A549 (cell line): ENCODE measurements at regions not wholly inside any gene's neighbourhood (a gene's known extent, or its start where the extent isn't known, plus 50 kb on each side); places are given as distances from the start of the nearest gene placed in this dataset.

Experiments used
- ATAC-seq, 2 experiments: fragments of 200-7000 bp in 1 of 2; fragments of >200 bp in 1 of 2; cut with Nextera tagmentation in 1 of 2; cut with Tn5 transposase in 1 of 2; 3 replicates each; pipeline versions ENCODE4 v1.8.0 to v1.9.1; 2018 to 2020; ENCODE audit warnings: mild to moderate bottlenecking in 1 of 2, moderate library complexity in 1 of 2
- CTCF ChIA-PET: fragments of 300-600 bp; sonication (Branson Sonifier 250); formaldehyde crosslinking; extraction: SDS; loops from one replicate; lab custom pipeline; 2021; ENCODE audit warnings: antibody characterized with exemption, inconsistent platforms; lab: Yijun Ruan, JAX
- POLR2A ChIA-PET: fragments of 350-600 bp; formaldehyde crosslinking; extraction: SDS; loops from one replicate; lab custom pipeline; 2021; ENCODE audit warnings: antibody characterized with exemption, inconsistent platforms; lab: Yijun Ruan, JAX
- DNase-seq, 2 experiments: peaks; one replicate each; pipeline versions ENCODE4 v3.0.0 to v3.0.0-alpha.2; 2011 to 2016; ENCODE audit warnings: low read depth in 1 of 2, low spot score in 1 of 2
- FAIRE-seq: peaks from 2 replicates; lab custom pipeline; 2011; peaks lifted over from hg19 to GRCh38; lab: Jason Lieb, UNC
- H3K27ac ChIP-seq, 2 experiments: fragments of >200 bp; sonication (Bioruptor Twin); formaldehyde crosslinking; 3 replicates each; pipeline ENCODE4 v1.5.1; 2016 to 2017
- H3K4me1 ChIP-seq: fragments of >200 bp; sonication (Bioruptor Twin); formaldehyde crosslinking; 3 replicates; pipeline ENCODE4 v1.6.1; 2016
- H3K4me2 ChIP-seq: fragments of >200 bp; sonication (Bioruptor Twin); formaldehyde crosslinking; 3 replicates; pipeline ENCODE4 v1.6.1; 2016
- H3K4me3 ChIP-seq: fragments of >200 bp; sonication (Bioruptor Twin); formaldehyde crosslinking; 3 replicates; pipeline ENCODE4 v1.5.1; 2016
- H3K9me3 ChIP-seq: fragments of >200 bp; sonication (Bioruptor Twin); formaldehyde crosslinking; 3 replicates; pipeline ENCODE4 v1.6.1; 2016
- CBX2 ChIP-seq: fragments of 200-600 bp; sonication (generic); IDR thresholded peaks from 2 replicates; pipeline ENCODE4 v1.6.1; 2016; ENCODE audit warnings: low read depth, mild to moderate bottlenecking, borderline replicate concordance
- CBX8 ChIP-seq: fragments of 200-600 bp; sonication (generic); IDR thresholded peaks from 2 replicates; pipeline ENCODE4 v1.6.1; 2016
- CHD2 ChIP-seq: fragments of 150-350 bp; IDR thresholded peaks from 2 replicates; pipeline ENCODE4 v1.6.1; 2014; ENCODE audit warnings: low read length; ENCODE audit not compliant: partially characterized antibody
- CHD4 ChIP-seq: fragments of 200-600 bp; sonication (generic); IDR thresholded peaks from 2 replicates; pipeline ENCODE4 v1.6.1; 2016; ENCODE audit warnings: antibody characterized with exemption, mild to moderate bottlenecking, borderline replicate concordance
- EHF ChIP-seq: fragments of 250-450 bp; sonication (Bioruptor Pico); IDR thresholded peaks from 2 replicates; pipeline ENCODE4 v1.5.0; 2020; ENCODE audit warnings: mild to moderate bottlenecking
- FOSL2 ChIP-seq, 2 experiments: fragments of 450-650 bp in 1 of 2; fragments of >200 bp in 1 of 2; sonication (Bioruptor Twin) in 1 of 2; formaldehyde crosslinking; IDR thresholded peaks; 2 replicates each; pipeline versions ENCODE4 v1.5.0 to v1.6.1; 2016 to 2020; ENCODE audit warnings: mild to moderate bottlenecking in 1 of 2, moderate library complexity in 1 of 2
- FOXS1 ChIP-seq: fragments of 250-450 bp; sonication (Bioruptor Pico); IDR thresholded peaks from 2 replicates; pipeline ENCODE4 v1.5.0; 2020; ENCODE audit warnings: mild to moderate bottlenecking, moderate library complexity
- HOXB13 ChIP-seq: fragments of 250-450 bp; sonication (Bioruptor Pico); IDR thresholded peaks from 2 replicates; pipeline ENCODE4 v1.5.0; 2020; ENCODE audit warnings: low read depth, mild to moderate bottlenecking, moderate library complexity
- MAFK ChIP-seq: fragments of 450-650 bp; IDR thresholded peaks from 2 replicates; pipeline ENCODE4 v1.6.1; 2014; ENCODE audit not compliant: partially characterized antibody
- MYC ChIP-seq: IDR thresholded peaks from 2 replicates; pipeline ENCODE4 v1.6.1; 2012; ENCODE audit warnings: mild to moderate bottlenecking, inconsistent platforms, low read length, improper control_type of control experiment, borderline replicate concordance
- NPAS2 ChIP-seq: fragments of 250-450 bp; sonication (Bioruptor Pico); IDR thresholded peaks from 2 replicates; pipeline ENCODE4 v1.8.0; 2022; ENCODE audit warnings: mild to moderate bottlenecking, moderate library complexity, borderline replicate concordance
- PHF8 ChIP-seq: fragments of 200-600 bp; sonication (generic); IDR thresholded peaks from 2 replicates; pipeline ENCODE4 v1.6.1; 2016; ENCODE audit warnings: low read depth, mild to moderate bottlenecking, antibody characterized with exemption, moderate library complexity, borderline replicate concordance
- RCOR1 ChIP-seq: fragments of 150-350 bp; IDR thresholded peaks from 2 replicates; pipeline ENCODE4 v1.6.1; 2014; ENCODE audit warnings: antibody characterized with exemption, low read length, low read depth
- RNF2 ChIP-seq: fragments of 200-600 bp; sonication (generic); IDR thresholded peaks from 2 replicates; pipeline ENCODE4 v1.6.1; 2016; ENCODE audit warnings: low read depth, mild to moderate bottlenecking, antibody characterized with exemption, moderate library complexity, borderline replicate concordance
- SMC3 ChIP-seq: fragments of >200 bp; sonication (Bioruptor Twin); formaldehyde crosslinking; IDR thresholded peaks from 3 replicates; pipeline ENCODE4 v1.6.1; 2018; ENCODE audit warnings: inconsistent platforms
- SREBF2 ChIP-seq: fragments of 450-650 bp; IDR thresholded peaks from 2 replicates; pipeline ENCODE4 v1.6.1; 2014; ENCODE audit warnings: mild to moderate bottlenecking, moderate library complexity
- TP53 ChIP-seq: fragments of 250-450 bp; sonication (Bioruptor Pico); IDR thresholded peaks from 2 replicates; pipeline ENCODE4 v1.5.0; 2021; ENCODE audit warnings: mild to moderate bottlenecking, moderate library complexity
- ZFP36 ChIP-seq: fragments of 450-650 bp; IDR thresholded peaks from 2 replicates; pipeline ENCODE4 v1.6.1; 2014; ENCODE audit warnings: borderline replicate concordance; ENCODE audit not compliant: partially characterized antibody
- ZSCAN20 ChIP-seq: fragments of 250-450 bp; sonication (Bioruptor Pico); IDR thresholded peaks from 2 replicates; pipeline ENCODE4 v1.8.0; 2022; ENCODE audit warnings: mild to moderate bottlenecking, moderate library complexity
- WGBS: methylation state at CpG from one replicate; pipeline ENCODE4 v1.1.6; 2017; ENCODE audit errors: missing lambda C conversion rate; 5-methylcytosine and 5-hydroxymethylcytosine counted together
- TF ChIP-seq, protein P1 (sequence below): IDR thresholded peaks from 2 replicates; pipeline ENCODE4 v1.6.1; 2012
- TF ChIP-seq, protein P2 (sequence below): fragments of 250-450 bp; sonication (Bioruptor Pico); IDR thresholded peaks from 2 replicates; pipeline ENCODE4 v1.5.0; 2021; ENCODE audit warnings: mild to moderate bottlenecking, moderate library complexity, borderline replicate concordance
- TF ChIP-seq, protein P3 (sequence below): IDR thresholded peaks from 2 replicates; pipeline ENCODE4 v1.6.1; 2012
- TF ChIP-seq, protein P4 (sequence below): fragments of 250-450 bp; sonication (Bioruptor Pico); IDR thresholded peaks from 2 replicates; pipeline ENCODE4 v1.5.0; 2020; ENCODE audit warnings: low read depth, mild to moderate bottlenecking, moderate library complexity
- TF ChIP-seq, protein P5 (sequence below): fragments of 200-600 bp; sonication (generic); IDR thresholded peaks from 2 replicates; pipeline ENCODE4 v1.6.1; 2016; ENCODE audit warnings: antibody characterized with exemption, mild to moderate bottlenecking, moderate library complexity

DNA sequence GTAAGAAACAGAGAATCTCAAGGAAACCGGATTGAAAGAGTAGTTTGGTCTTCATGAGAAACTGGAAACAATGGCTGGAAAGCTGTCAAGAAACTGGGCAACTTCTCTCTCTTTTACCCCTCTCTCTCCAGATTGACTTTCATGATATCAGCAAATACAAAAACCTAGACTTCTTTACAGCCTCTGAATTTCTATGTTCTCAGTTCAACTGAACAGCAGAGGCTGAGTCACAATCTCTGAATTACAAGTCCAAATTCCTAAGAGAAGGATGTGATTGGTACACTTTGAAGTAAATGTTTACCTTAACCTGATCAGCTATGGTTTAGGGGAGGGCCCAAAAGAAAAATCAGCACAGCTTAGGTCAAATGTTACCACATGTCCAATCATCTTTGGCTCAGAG lies 974.9 kb downstream of the RPA4 start:
- POLR2A ChIA-PET, result no interaction called here
- Histone ChIP-seq H3K4me2 (no peak overlapping the region), H3K9me3 (no peaks in the 10 kb centered on the region), H3K4me1 (no peaks in the 10 kb centered on the region), H3K27ac (no peak overlapping the region), H3K4me3 (no peak overlapping the region)
- TF ChIP-seq CHD4 (no peak), ZSCAN20 (no peak), PHF8 (no peak), CBX2 (no peak)
- TF ChIP-seq, protein P1, sequence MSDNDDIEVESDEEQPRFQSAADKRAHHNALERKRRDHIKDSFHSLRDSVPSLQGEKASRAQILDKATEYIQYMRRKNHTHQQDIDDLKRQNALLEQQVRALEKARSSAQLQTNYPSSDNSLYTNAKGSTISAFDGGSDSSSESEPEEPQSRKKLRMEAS, result no peak
- CTCF ChIA-PET, result no interaction called here
- ATAC-seq (no peak), FAIRE-seq (peak; percentile 51), DNase-seq (no peak)
- WGBS, result 0% methylated on average over 1 of the region's 1 CpG

DNA sequence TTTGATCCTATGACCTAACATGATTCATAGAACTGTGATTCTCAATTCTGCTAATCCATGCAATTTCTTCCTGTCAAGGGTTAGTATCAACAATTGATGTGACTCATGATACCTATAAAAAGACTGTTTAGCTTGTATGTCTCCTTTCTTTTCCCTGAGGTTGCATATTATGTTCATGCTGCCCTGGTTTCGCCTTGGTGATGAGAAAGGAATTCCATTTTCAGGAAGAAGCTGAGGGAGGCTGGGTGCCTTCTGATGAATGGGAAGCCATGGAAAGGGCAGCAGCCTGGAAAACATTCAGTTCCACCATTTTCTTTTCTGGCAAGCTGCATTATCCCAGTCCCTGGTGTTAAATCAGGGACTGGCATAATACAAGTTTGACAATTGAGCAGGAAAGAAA lies 976.5 kb downstream of the RPA4 start:
- FAIRE-seq (no peak), ATAC-seq (no peak)
- no peak overlapping the region for H3K4me3 ChIP-seq
- TF ChIP-seq MAFK (peak; percentile 33), EHF (CRISPR knock-in tag) (no peak)
- TF ChIP-seq, all 56 proteins: peak for 1
- no peak overlapping the region for H3K27ac ChIP-seq
- H3K4me1 ChIP-seq, result no peaks in the 10 kb centered on the region
- no peak overlapping the region for H3K4me2 ChIP-seq
- 25% methylated on average over 1 of the region's 1 CpG for WGBS
- CTCF ChIA-PET, result no interaction called here
- no peak for DNase-seq
- POLR2A ChIA-PET, result no interaction called here
- no peaks in the 10 kb centered on the region for H3K9me3 ChIP-seq

DNA sequence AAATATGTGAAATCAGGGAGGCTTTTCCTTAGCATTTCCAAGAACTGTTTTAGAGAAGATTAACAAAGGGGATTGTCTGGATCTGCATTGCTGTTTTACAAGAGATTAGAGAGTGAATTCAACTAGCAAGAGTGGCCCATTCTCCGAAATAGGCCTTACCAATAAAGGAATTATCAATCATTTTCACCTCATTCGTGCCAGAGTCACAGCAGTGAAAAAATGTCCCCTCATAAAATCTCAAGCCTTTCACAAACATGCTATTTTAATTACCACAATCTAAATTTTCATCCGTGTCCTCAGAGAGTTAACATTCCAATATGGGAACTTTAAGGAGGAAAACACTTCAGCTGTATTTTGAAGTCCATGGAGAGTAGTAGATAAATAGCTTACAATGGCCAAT lies 979.6 kb downstream of the RPA4 start:
- no peak for TF ChIP-seq FOSL2 (IDR thresholded peaks at IDR 0.05)
- no peak for TF ChIP-seq FOSL2 (CRISPR knock-in tag; IDR thresholded peaks at IDR 0.05)
- TF ChIP-seq CBX2, result no peak
- TF ChIP-seq FOXS1 (CRISPR knock-in tag), result no peak
- TF ChIP-seq, protein P2, sequence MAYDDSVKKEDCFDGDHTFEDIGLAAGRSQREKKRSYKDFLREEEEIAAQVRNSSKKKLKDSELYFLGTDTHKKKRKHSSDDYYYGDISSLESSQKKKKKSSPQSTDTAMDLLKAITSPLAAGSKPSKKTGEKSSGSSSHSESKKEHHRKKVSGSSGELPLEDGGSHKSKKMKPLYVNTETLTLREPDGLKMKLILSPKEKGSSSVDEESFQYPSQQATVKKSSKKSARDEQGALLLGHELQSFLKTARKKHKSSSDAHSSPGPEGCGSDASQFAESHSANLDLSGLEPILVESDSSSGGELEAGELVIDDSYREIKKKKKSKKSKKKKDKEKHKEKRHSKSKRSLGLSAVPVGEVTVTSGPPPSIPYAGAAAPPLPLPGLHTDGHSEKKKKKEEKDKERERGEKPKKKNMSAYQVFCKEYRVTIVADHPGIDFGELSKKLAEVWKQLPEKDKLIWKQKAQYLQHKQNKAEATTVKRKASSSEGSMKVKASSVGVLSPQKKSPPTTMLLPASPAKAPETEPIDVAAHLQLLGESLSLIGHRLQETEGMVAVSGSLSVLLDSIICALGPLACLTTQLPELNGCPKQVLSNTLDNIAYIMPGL (CRISPR knock-in tag), result no peak
- TF ChIP-seq, protein P3, sequence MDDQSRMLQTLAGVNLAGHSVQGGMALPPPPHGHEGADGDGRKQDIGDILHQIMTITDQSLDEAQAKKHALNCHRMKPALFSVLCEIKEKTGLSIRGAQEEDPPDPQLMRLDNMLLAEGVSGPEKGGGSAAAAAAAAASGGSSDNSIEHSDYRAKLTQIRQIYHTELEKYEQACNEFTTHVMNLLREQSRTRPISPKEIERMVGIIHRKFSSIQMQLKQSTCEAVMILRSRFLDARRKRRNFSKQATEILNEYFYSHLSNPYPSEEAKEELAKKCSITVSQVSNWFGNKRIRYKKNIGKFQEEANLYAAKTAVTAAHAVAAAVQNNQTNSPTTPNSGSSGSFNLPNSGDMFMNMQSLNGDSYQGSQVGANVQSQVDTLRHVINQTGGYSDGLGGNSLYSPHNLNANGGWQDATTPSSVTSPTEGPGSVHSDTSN, result no peak
- no peak for TF ChIP-seq RNF2
- TF ChIP-seq TP53, result no peak
- TF ChIP-seq MYC, result no peak
- 11% methylated on average over 3 of the region's 3 CpGs for WGBS
- CTCF ChIA-PET, result no interaction called here
- ATAC-seq, result no peak
- peak; percentile 72 for FAIRE-seq
- DNase-seq, result no peak
- H3K27ac ChIP-seq, result no peak overlapping the region
- H3K4me1 ChIP-seq, result no peaks in the 10 kb centered on the region
- H3K9me3 ChIP-seq, result no peaks in the 10 kb centered on the region
- POLR2A ChIA-PET, result no interaction called here
- H3K4me2 ChIP-seq, result no peak overlapping the region
- no peak overlapping the region for H3K4me3 ChIP-seq

DNA sequence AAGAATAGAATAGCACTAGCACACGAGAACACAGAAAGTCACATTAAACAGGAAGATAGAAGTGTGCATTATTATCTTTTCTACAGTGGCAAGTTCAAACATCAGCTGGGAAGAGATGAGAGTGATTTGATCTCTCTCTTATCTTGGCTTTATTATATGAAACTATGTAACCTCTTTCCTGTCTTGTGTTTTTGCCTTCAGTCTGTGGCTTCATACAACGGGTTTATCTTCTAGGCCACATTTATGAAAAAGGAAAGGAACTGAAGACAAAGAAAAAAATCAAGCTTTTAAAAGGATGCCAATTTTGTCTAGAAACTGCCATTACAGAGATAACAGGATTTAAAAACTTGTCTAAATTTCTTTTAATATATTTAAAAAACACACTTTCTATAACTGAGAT lies 983.6 kb downstream of the RPA4 start:
- FAIRE-seq (peak; percentile 7), ATAC-seq (no peak), DNase-seq (no peak)
- no peak overlapping the region for H3K4me3 ChIP-seq
- 4% methylated on average over 2 of the region's 2 CpGs for WGBS
- no peak overlapping the region for H3K27ac ChIP-seq
- H3K4me2 ChIP-seq, result no peak overlapping the region
- no peaks in the 10 kb centered on the region for H3K9me3 ChIP-seq
- H3K4me1 ChIP-seq, result no peaks in the 10 kb centered on the region
- ChIA-PET POLR2A (no interaction called here), CTCF (no interaction called here)
- TF ChIP-seq SREBF2 (no peak), ZFP36 (no peak), FOSL2 (IDR thresholded peaks at IDR 0.05) (no peak), FOSL2 (CRISPR knock-in tag; IDR thresholded peaks at IDR 0.05) (no peak), NPAS2 (CRISPR knock-in tag) (no peak), RNF2 (no peak), CBX8 (no peak), SMC3 (no peak), RCOR1 (no peak), HOXB13 (CRISPR knock-in tag) (no peak), CHD2 (no peak)
- TF ChIP-seq, protein P4, sequence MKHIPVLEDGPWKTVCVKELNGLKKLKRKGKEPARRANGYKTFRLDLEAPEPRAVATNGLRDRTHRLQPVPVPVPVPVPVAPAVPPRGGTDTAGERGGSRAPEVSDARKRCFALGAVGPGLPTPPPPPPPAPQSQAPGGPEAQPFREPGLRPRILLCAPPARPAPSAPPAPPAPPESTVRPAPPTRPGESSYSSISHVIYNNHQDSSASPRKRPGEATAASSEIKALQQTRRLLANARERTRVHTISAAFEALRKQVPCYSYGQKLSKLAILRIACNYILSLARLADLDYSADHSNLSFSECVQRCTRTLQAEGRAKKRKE (CRISPR knock-in tag), result no peak
- TF ChIP-seq, protein P5, sequence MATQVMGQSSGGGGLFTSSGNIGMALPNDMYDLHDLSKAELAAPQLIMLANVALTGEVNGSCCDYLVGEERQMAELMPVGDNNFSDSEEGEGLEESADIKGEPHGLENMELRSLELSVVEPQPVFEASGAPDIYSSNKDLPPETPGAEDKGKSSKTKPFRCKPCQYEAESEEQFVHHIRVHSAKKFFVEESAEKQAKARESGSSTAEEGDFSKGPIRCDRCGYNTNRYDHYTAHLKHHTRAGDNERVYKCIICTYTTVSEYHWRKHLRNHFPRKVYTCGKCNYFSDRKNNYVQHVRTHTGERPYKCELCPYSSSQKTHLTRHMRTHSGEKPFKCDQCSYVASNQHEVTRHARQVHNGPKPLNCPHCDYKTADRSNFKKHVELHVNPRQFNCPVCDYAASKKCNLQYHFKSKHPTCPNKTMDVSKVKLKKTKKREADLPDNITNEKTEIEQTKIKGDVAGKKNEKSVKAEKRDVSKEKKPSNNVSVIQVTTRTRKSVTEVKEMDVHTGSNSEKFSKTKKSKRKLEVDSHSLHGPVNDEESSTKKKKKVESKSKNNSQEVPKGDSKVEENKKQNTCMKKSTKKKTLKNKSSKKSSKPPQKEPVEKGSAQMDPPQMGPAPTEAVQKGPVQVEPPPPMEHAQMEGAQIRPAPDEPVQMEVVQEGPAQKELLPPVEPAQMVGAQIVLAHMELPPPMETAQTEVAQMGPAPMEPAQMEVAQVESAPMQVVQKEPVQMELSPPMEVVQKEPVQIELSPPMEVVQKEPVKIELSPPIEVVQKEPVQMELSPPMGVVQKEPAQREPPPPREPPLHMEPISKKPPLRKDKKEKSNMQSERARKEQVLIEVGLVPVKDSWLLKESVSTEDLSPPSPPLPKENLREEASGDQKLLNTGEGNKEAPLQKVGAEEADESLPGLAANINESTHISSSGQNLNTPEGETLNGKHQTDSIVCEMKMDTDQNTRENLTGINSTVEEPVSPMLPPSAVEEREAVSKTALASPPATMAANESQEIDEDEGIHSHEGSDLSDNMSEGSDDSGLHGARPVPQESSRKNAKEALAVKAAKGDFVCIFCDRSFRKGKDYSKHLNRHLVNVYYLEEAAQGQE, result no peak
